ENCODE measurements at regions not wholly inside any gene's neighbourhood (a gene's known extent, or its start where the extent isn't known, plus 50 kb on each side); places are given as distances from the start of the nearest gene placed in this dataset.

GRCh38 chr22:48181263-48181955 is 1419.0 kb downstream of the TBC1D22A start:
- TF ChIP-seq TCF7L2 (IDR thresholded peaks at IDR 0.05; ENCODE audit: low read depth, low read length) (no peak), CTCF (IDR thresholded peaks at IDR 0.05) (no peak), POLR2AphosphoS5 (IDR thresholded peaks at IDR 0.05; ENCODE audit: low read depth, low read length) (no peak), REST (IDR thresholded peaks at IDR 0.05; ENCODE audit: insufficient read depth in 1 of 2, low read depth in 2 of 2, low read length in 1 of 2) (no peak), SIN3A (IDR thresholded peaks at IDR 0.05; ENCODE audit: borderline replicate concordance, insufficient read depth, low read depth, low read length) (no peak)
- H3K4me3 ChIP-seq (ENCODE audit: low read depth in 2 of 2, low read length in 2 of 2) = no peak overlapping the region
- no peak for DNase-seq (ENCODE audit: low read depth, low spot score)
- no peak overlapping the region for H3K27ac ChIP-seq (ENCODE audit: low read length)
- no peaks in the 10 kb centered on the region for H3K27me3 ChIP-seq (ENCODE audit: control insufficient read depth, insufficient read depth, low read length)
- CTCF ChIA-PET = no interaction called here
- BruUV-seq (replicated peaks) = no TSS peak
- in situ Hi-C loops (cut with HindIII; ENCODE audit: low pct_unique_long_range_greater_than_20kb, low sequenced_read_pairs) (no loop called here), intact Hi-C loops (cut with micrococcal nuclease; ENCODE audit: unreplicated experiment) (no loop called here)
- POLR2A ChIA-PET = no interaction called here
- H3K4me1 ChIP-seq (ENCODE audit: control insufficient read depth, insufficient read depth, low read length) = no peaks in the 10 kb centered on the region
- H3K9me3 ChIP-seq (ENCODE audit: control insufficient read depth, insufficient read depth, low read depth, low read length) = no peaks in the 10 kb centered on the region
- no peaks in the 10 kb centered on the region for H3K36me3 ChIP-seq (ENCODE audit: control insufficient read depth, insufficient read depth, low read length)
- ATAC-seq = no peak

- Histone ChIP-seq H3K9me3 (ENCODE audit: control insufficient read depth, insufficient read depth, low read depth, low read length) (no peaks in the 10 kb centered on the region), H3K27ac (ENCODE audit: low read length) (no peak overlapping the region), H3K27me3 (ENCODE audit: control insufficient read depth, insufficient read depth, low read length) (no peaks in the 10 kb centered on the region), H3K4me1 (ENCODE audit: control insufficient read depth, insufficient read depth, low read length) (no peaks in the 10 kb centered on the region), H3K4me3 (ENCODE audit: low read depth in 2 of 2, low read length in 2 of 2) (no peak overlapping the region), H3K36me3 (ENCODE audit: control insufficient read depth, insufficient read depth, low read length) (no peaks in the 10 kb centered on the region)
- intact Hi-C loops (cut with micrococcal nuclease; ENCODE audit: unreplicated experiment) = no loop called here
- ChIA-PET POLR2A (no interaction called here), CTCF (no interaction called here)
- BruUV-seq (replicated peaks) = no TSS peak
- ATAC-seq = no peak
- TF ChIP-seq SIN3A (IDR thresholded peaks at IDR 0.05; ENCODE audit: borderline replicate concordance, insufficient read depth, low read depth, low read length) (no peak), REST (IDR thresholded peaks at IDR 0.05; ENCODE audit: insufficient read depth in 1 of 2, low read depth in 2 of 2, low read length in 1 of 2) (no peak), CTCF (IDR thresholded peaks at IDR 0.05) (no peak), TCF7L2 (IDR thresholded peaks at IDR 0.05; ENCODE audit: low read depth, low read length) (no peak), POLR2AphosphoS5 (IDR thresholded peaks at IDR 0.05; ENCODE audit: low read depth, low read length) (no peak)
- in situ Hi-C loops (cut with HindIII; ENCODE audit: low pct_unique_long_range_greater_than_20kb, low sequenced_read_pairs) = no loop called here
- DNase-seq (ENCODE audit: low read depth, low spot score) = no peak
These were observed 1418.2 kb downstream of the TBC1D22A start for GRCh38 chr22:48180631-48181030.

Data from Panc1 (cell line).